HepG2 (cell line): ENCODE measurements at regions not wholly inside any gene's neighbourhood (a gene's known extent, or its start where the extent isn't known, plus 50 kb on each side); places are given as distances from the start of the nearest gene placed in this dataset.

Source experiments
- ATAC-seq: fragments of 200-7000 bp; cut with Tn5 transposase; 3 replicates; pipeline ENCODE4 v1.9.1; 2020; ENCODE audit warnings: mild to moderate bottlenecking, moderate library complexity
- BruUV-seq: library from RNA; stranded (reverse); fragments of 400-500 nt; replicated peaks from 2 replicates; lab custom pipeline; 2021; lab: Mats Ljungman, UMichigan
- CTCF ChIA-PET: fragments of 300-600 bp; formaldehyde crosslinking; extraction: SDS; loops from one replicate; lab custom pipeline; 2021; ENCODE audit warnings: low total read pairs, inconsistent platforms, low intra/inter-chr PET ratio; lab: Yijun Ruan, JAX
- POLR2A ChIA-PET: fragments of 350-600 bp; sonication (Branson Sonifier 250); formaldehyde crosslinking; loops from one replicate; lab custom pipeline; 2020; ENCODE audit warnings: antibody characterized with exemption, inconsistent platforms; lab: Yijun Ruan, JAX
- DNase-seq: peaks from one replicate; pipeline ENCODE4 v3.0.0-alpha.2; 2015; ENCODE audit warnings: low spot score
- FAIRE-seq: peaks from 3 replicates; lab custom pipeline; 2011; peaks lifted over from hg19 to GRCh38; lab: Jason Lieb, UNC
- H2AFZ ChIP-seq: one replicate; pipeline ENCODE4 v1.6.1; 2011; ENCODE audit warnings: low read length, inconsistent platforms
- H3K27ac ChIP-seq: fragments of 300-600 bp; 3 replicates; pipeline ENCODE4 v1.8.0; 2011; ENCODE audit warnings: mixed run types, mild to moderate bottlenecking, mixed read lengths, low read length, inconsistent platforms; ENCODE audit not compliant: insufficient read depth; ENCODE audit errors: extremely low read length
- H3K27me3 ChIP-seq, 2 experiments: fragments of 200-600 bp in 1 of 2; 2 replicates in 1 of 2; 3 replicates in 1 of 2; pipeline versions ENCODE4 v1.6.0 to v1.8.0; 2011; ENCODE audit warnings: low read length in 2 of 2, mild to moderate bottlenecking in 2 of 2, moderate library complexity in 2 of 2, inconsistent platforms in 1 of 2; ENCODE audit not compliant: insufficient read depth in 2 of 2, control insufficient read depth in 1 of 2
- H3K36me3 ChIP-seq, 2 experiments: fragments of 200-600 bp in 1 of 2; replicated peaks in 1 of 2; 2 replicates in 1 of 2; 3 replicates in 1 of 2; pipeline versions ENCODE4 v1.5.1 to v1.8.0; 2011; ENCODE audit warnings: low read length in 2 of 2, inconsistent platforms in 1 of 2; ENCODE audit not compliant: insufficient read depth in 2 of 2, control insufficient read depth in 1 of 2
- H3K4me1 ChIP-seq: 2 replicates; pipeline ENCODE4 v1.5.1; 2012; ENCODE audit warnings: low read length, inconsistent platforms; ENCODE audit not compliant: insufficient read depth
- H3K4me2 ChIP-seq: 2 replicates; pipeline ENCODE4 v1.6.0; 2011; ENCODE audit warnings: low read depth, low read length, inconsistent platforms
- H3K4me3 ChIP-seq, 3 experiments: fragments of 200-600 bp in 1 of 3; sonication (generic), shearing (Covaris generic) in 1 of 3; replicated peaks in 1 of 3; 2 replicates each; pipeline ENCODE4 v1.5.1; 2011 to 2016; ENCODE audit warnings: low read length in 3 of 3, inconsistent platforms in 2 of 3, low read depth in 2 of 3, mild to moderate bottlenecking in 2 of 3, control low read depth in 1 of 3, mixed read lengths in 1 of 3; ENCODE audit not compliant: insufficient read depth in 1 of 3
- H3K79me2 ChIP-seq: one replicate; pipeline ENCODE4 v1.6.1; 2011; ENCODE audit warnings: low read length, inconsistent platforms; ENCODE audit not compliant: insufficient read depth
- H3K9ac ChIP-seq: 2 replicates; pipeline ENCODE4 v1.6.0; 2011; ENCODE audit warnings: mild to moderate bottlenecking, low read depth, low read length, inconsistent platforms; ENCODE audit not compliant: insufficient read depth
- H3K9me3 ChIP-seq: 2 replicates; pipeline ENCODE4 v1.5.1; 2012; ENCODE audit warnings: mild to moderate bottlenecking, low read length
- H4K20me1 ChIP-seq: 2 replicates; pipeline ENCODE4 v1.6.0; 2011; ENCODE audit warnings: inconsistent platforms, mild to moderate bottlenecking, low read length, moderate library complexity; ENCODE audit not compliant: insufficient read depth
- GABPA ChIP-seq, 2 experiments: IDR thresholded peaks; 2 replicates each; pipeline ENCODE4 v1.6.1; 2011 to 2016; ENCODE audit warnings: low read depth in 2 of 2, low read length in 1 of 2, missing biosample characterization in 1 of 2, missing genetic modification characterization in 1 of 2
- MNT ChIP-seq: fragments of 450-650 bp; IDR thresholded peaks from 2 replicates; pipeline ENCODE4 v1.6.1; 2016
- PHB2 ChIP-seq: fragments of 450-650 bp; IDR thresholded peaks from 2 replicates; pipeline ENCODE4 v1.6.1; 2018; ENCODE audit not compliant: partially characterized antibody
- TBP ChIP-seq: sonication (generic); formaldehyde crosslinking; IDR thresholded peaks from 2 replicates; pipeline ENCODE4 v1.5.0; 2020; ENCODE audit warnings: missing genetic modification reagents
- ZFP1 ChIP-seq: IDR thresholded peaks from 2 replicates; pipeline ENCODE4 v1.6.1; 2016
- ZFP91 ChIP-seq: sonication (generic); formaldehyde crosslinking; IDR thresholded peaks from 2 replicates; pipeline ENCODE4 v1.9.0; 2022; ENCODE audit warnings: missing genetic modification reagents, mild to moderate bottlenecking, borderline replicate concordance
- ZSCAN22 ChIP-seq: sonication (generic); formaldehyde crosslinking; IDR thresholded peaks from 2 replicates; pipeline ENCODE4 v1.4.0; 2020; ENCODE audit warnings: mild to moderate bottlenecking, missing genetic modification reagents
- WGBS: methylation state at CpG from one replicate; pipeline ENCODE4 v1.1.6; 2017; ENCODE audit warnings: low lambda C conversion rate; 5-methylcytosine and 5-hydroxymethylcytosine counted together
- in situ Hi-C: cut with HindIII; loops from 2 replicates; pipeline ENCODE4 v1.10.0; 2017; ENCODE audit warnings: low pct_unique_long_range_greater_than_20kb; ENCODE audit not compliant: extremely low pct_ligation_motif_present
- intact Hi-C: fragments of 100-400 bp; cut with micrococcal nuclease; formaldehyde crosslinking; loops from one replicate; pipeline ENCODE4 v1.10.0; 2022; ENCODE audit not compliant: unreplicated experiment

GRCh38 chrX:69015564-69016292 is 149.5 kb downstream of the PJA1 start:
- ChIA-PET CTCF (no interaction called here), POLR2A (no interaction called here)
- Histone ChIP-seq H3K4me2 (no peak overlapping the region), H3K4me1 (no peaks in the 10 kb centered on the region), H3K36me3 (no peaks in the 10 kb centered on the region), H3K27ac (no peak overlapping the region), H4K20me1 (no peaks in the 10 kb centered on the region), H3K27me3 (no peaks in the 10 kb centered on the region), H3K4me3 (no peak overlapping the region), H3K79me2 (no peaks in the 10 kb centered on the region), H3K9me3 (no peaks in the 10 kb centered on the region), H3K9ac (no peak overlapping the region), H2AFZ (no peak overlapping the region)
- DNase-seq = no peak
- no peak for TF ChIP-seq TBP (CRISPR knock-in tag)
- no peak for TF ChIP-seq GABPA (IDR thresholded peaks at IDR 0.05; ENCODE audit: low read depth, low read length)
- no peak for TF ChIP-seq GABPA (CRISPR knock-in tag; IDR thresholded peaks at IDR 0.05; ENCODE audit: low read depth)
- TF ChIP-seq ZFP1 (CRISPR knock-in tag) = no peak
- no peak for TF ChIP-seq ZFP91 (CRISPR knock-in tag)
- TF ChIP-seq ZSCAN22 (CRISPR knock-in tag) = no peak
- in situ Hi-C loops = no loop called here
- intact Hi-C loops = no loop called here
- 55% methylated on average over 10 of the region's 10 CpGs for WGBS
- FAIRE-seq = no peak
- BruUV-seq = no TSS peak
- ATAC-seq = no peak

- TF ChIP-seq PHB2 (no peak), MNT (0 out of 2 replicates have a peak, but pooled peaks have one; percentile 11)
- no peaks in the 10 kb centered on the region for H3K36me3 ChIP-seq
- FAIRE-seq = no peak
- H3K4me3 ChIP-seq = no peak overlapping the region
- 100% methylated on average over 1 of the region's 7 CpGs for WGBS
- no peaks in the 10 kb centered on the region for H3K4me1 ChIP-seq
- intact Hi-C loops = no loop called here
- no peak overlapping the region for H3K4me2 ChIP-seq
- no peak for ATAC-seq
- BruUV-seq = no TSS peak
- H3K9me3 ChIP-seq = no peaks in the 10 kb centered on the region
- no peaks in the 10 kb centered on the region for H3K79me2 ChIP-seq
- no peak overlapping the region for H3K9ac ChIP-seq
- no peaks in the 10 kb centered on the region for H3K27me3 ChIP-seq
- POLR2A ChIA-PET = no interaction called here
- DNase-seq = no peak
- no peaks in the 10 kb centered on the region for H4K20me1 ChIP-seq
- no peak overlapping the region for H3K27ac ChIP-seq
- H2AFZ ChIP-seq = no peak overlapping the region
- in situ Hi-C loops = no loop called here
- CTCF ChIA-PET = no interaction called here
These were observed 150.1 kb downstream of the PJA1 start for GRCh38 chrX:69015156-69015555.
